GM12801 (cell line): ENCODE measurements at regions not wholly inside any gene's neighbourhood (a gene's known extent, or its start where the extent isn't known, plus 50 kb on each side); places are given as distances from the start of the nearest gene placed in this dataset.

Experiments used
- CTCF ChIP-seq: IDR thresholded peaks from one replicate; pipeline ENCODE4 v1.5.1; 2011; ENCODE audit warnings: control low read depth; ENCODE audit not compliant: insufficient read length; ENCODE audit errors: extremely low read depth

GRCh38 chr20:59508729-59509128 is 95.6 kb upstream of the PHACTR3 start:
- no peak for TF ChIP-seq CTCF

GRCh38 chr20:59512651-59513050 is 91.7 kb upstream of the PHACTR3 start:
- no peak for TF ChIP-seq CTCF

- no peak for TF ChIP-seq CTCF
Observed at GRCh38 chr20:59514554-59514953, 89.8 kb upstream of the PHACTR3 start.

- no peak for TF ChIP-seq CTCF
Observed at GRCh38 chr20:59515013-59515905, 89.1 kb upstream of the PHACTR3 start.

GRCh38 chr20:59515906-59516209 is 88.5 kb upstream of the PHACTR3 start:
- no peak for TF ChIP-seq CTCF

GRCh38 chr20:59518881-59519706 is 85.2 kb upstream of the PHACTR3 start:
- TF ChIP-seq CTCF, result no peak

GRCh38 chr20:59519707-59520014 is 84.7 kb upstream of the PHACTR3 start:
- no peak for TF ChIP-seq CTCF
